ENCODE measurements at regions not wholly inside any gene's neighbourhood (a gene's known extent, or its start where the extent isn't known, plus 50 kb on each side); places are given as distances from the start of the nearest gene placed in this dataset.
A peak's percentile ranks its signal among the peaks of the same experiment; 100 is the strongest.

GRCh38 chr15:69573815-69574475 is 121.3 kb downstream of the RPLP1 start:
- Histone ChIP-seq H2AFZ (ENCODE audit: low read length) (no peak overlapping the region), H3K27me3 (ENCODE audit: control insufficient read depth, insufficient read depth, low read length) (peaks cover 3% of the 10 kb centered on the region), H3K9ac (ENCODE audit: insufficient read depth, low read length) (no peak overlapping the region), H3K4me2 (ENCODE audit: extremely low read depth, insufficient read depth, low read length) (no peak overlapping the region), H3K27ac (ENCODE audit: insufficient read depth, low read length) (no peak overlapping the region), H3K36me3 (ENCODE audit: control insufficient read depth, insufficient read depth, low read length) (no peaks in the 10 kb centered on the region), H3K9me3 (ENCODE audit: control insufficient read depth, insufficient read depth, low read depth, low read length) (no peaks in the 10 kb centered on the region), H3K4me3 (replicated peaks in 1 of 4; ENCODE audit: control extremely low read depth in 1 of 4, insufficient read depth in 1 of 4, low read depth in 3 of 4, low read length in 4 of 4) (no peak overlapping the region), H3K4me1 (ENCODE audit: control insufficient read depth, extremely low read depth, insufficient read depth, low read length) (no peaks in the 10 kb centered on the region), H4K20me1 (ENCODE audit: control insufficient read depth, extremely low read depth, insufficient read depth, low read length) (no peaks in the 10 kb centered on the region), H3K79me2 (ENCODE audit: control insufficient read depth, insufficient read depth, low read length) (no peaks in the 10 kb centered on the region)
- no peak for TF ChIP-seq CTCF (conservative IDR thresholded peaks at IDR 0.05 in 1 of 2, IDR thresholded peaks at IDR 0.05 in 1 of 2; ENCODE audit: low read depth in 1 of 2, low read length in 2 of 2)
- TF ChIP-seq EZH2 (IDR thresholded peaks at IDR 0.05; ENCODE audit: low read length, missing control alignments) = no peak
- DNase-seq (ENCODE audit: low read depth in 2 of 2) = peak in 1 of 2 donors; percentile 79

GRCh38 chr15:69574506-69574905 is 121.9 kb downstream of the RPLP1 start:
- H3K9ac ChIP-seq (ENCODE audit: insufficient read depth, low read length) = no peak overlapping the region

GRCh38 chr15:69575387-69575786 is 122.8 kb downstream of the RPLP1 start:
- Histone ChIP-seq H3K4me3 (replicated peaks in 1 of 4; ENCODE audit: control extremely low read depth in 1 of 4, insufficient read depth in 1 of 4, low read depth in 3 of 4, low read length in 4 of 4) (no peak overlapping the region), H3K27me3 (ENCODE audit: control insufficient read depth, insufficient read depth, low read length) (peaks cover 3% of the 10 kb centered on the region)
- no peak for TF ChIP-seq EZH2 (IDR thresholded peaks at IDR 0.05; ENCODE audit: low read length, missing control alignments)
- TF ChIP-seq CTCF (conservative IDR thresholded peaks at IDR 0.05 in 1 of 2, IDR thresholded peaks at IDR 0.05 in 1 of 2; ENCODE audit: low read depth in 1 of 2, low read length in 2 of 2) = no peak

More at GRCh38 chr15:69574506-69574905, 121.9 kb downstream of the RPLP1 start:
- Histone ChIP-seq H3K27ac (ENCODE audit: insufficient read depth, low read length) (no peak overlapping the region), H3K4me1 (ENCODE audit: control insufficient read depth, extremely low read depth, insufficient read depth, low read length) (no peaks in the 10 kb centered on the region), H3K36me3 (ENCODE audit: control insufficient read depth, insufficient read depth, low read length) (no peaks in the 10 kb centered on the region), H2AFZ (ENCODE audit: low read length) (no peak overlapping the region), H3K4me2 (ENCODE audit: extremely low read depth, insufficient read depth, low read length) (no peak overlapping the region), H3K27me3 (ENCODE audit: control insufficient read depth, insufficient read depth, low read length) (peaks cover 3% of the 10 kb centered on the region), H4K20me1 (ENCODE audit: control insufficient read depth, extremely low read depth, insufficient read depth, low read length) (no peaks in the 10 kb centered on the region), H3K4me3 (replicated peaks in 1 of 4; ENCODE audit: control extremely low read depth in 1 of 4, insufficient read depth in 1 of 4, low read depth in 3 of 4, low read length in 4 of 4) (no peak overlapping the region), H3K79me2 (ENCODE audit: control insufficient read depth, insufficient read depth, low read length) (no peaks in the 10 kb centered on the region), H3K9me3 (ENCODE audit: control insufficient read depth, insufficient read depth, low read depth, low read length) (no peaks in the 10 kb centered on the region)
- TF ChIP-seq EZH2 (IDR thresholded peaks at IDR 0.05; ENCODE audit: low read length, missing control alignments) (no peak), CTCF (conservative IDR thresholded peaks at IDR 0.05 in 1 of 2, IDR thresholded peaks at IDR 0.05 in 1 of 2; ENCODE audit: low read depth in 1 of 2, low read length in 2 of 2) (no peak)
- DNase-seq (ENCODE audit: low read depth in 2 of 2) = no peak

More at GRCh38 chr15:69575387-69575786, 122.8 kb downstream of the RPLP1 start:
- Histone ChIP-seq H4K20me1 (ENCODE audit: control insufficient read depth, extremely low read depth, insufficient read depth, low read length) (no peaks in the 10 kb centered on the region), H3K4me2 (ENCODE audit: extremely low read depth, insufficient read depth, low read length) (no peak overlapping the region), H3K9me3 (ENCODE audit: control insufficient read depth, insufficient read depth, low read depth, low read length) (no peaks in the 10 kb centered on the region), H2AFZ (ENCODE audit: low read length) (no peak overlapping the region), H3K36me3 (ENCODE audit: control insufficient read depth, insufficient read depth, low read length) (no peaks in the 10 kb centered on the region), H3K27ac (ENCODE audit: insufficient read depth, low read length) (no peak overlapping the region), H3K79me2 (ENCODE audit: control insufficient read depth, insufficient read depth, low read length) (no peaks in the 10 kb centered on the region), H3K4me1 (ENCODE audit: control insufficient read depth, extremely low read depth, insufficient read depth, low read length) (no peaks in the 10 kb centered on the region), H3K9ac (ENCODE audit: insufficient read depth, low read length) (no peak overlapping the region)
- no peak for DNase-seq (ENCODE audit: low read depth in 2 of 2)
